Kidney (tissue), 13 donors: ENCODE measurements at regions not wholly inside any gene's neighbourhood (a gene's known extent, or its start where the extent isn't known, plus 50 kb on each side); places are given as distances from the start of the nearest gene placed in this dataset.
A peak's percentile ranks its signal among the peaks of the same experiment; 100 is the strongest.
"Not testable (repeated sequence)": the region's sequence is repeated elsewhere in the genome, so short reads cannot be mapped to it uniquely, and the experiment has no call there.

Experiments
- DNase-seq, 5 donors: peaks; one replicate each; pipeline ENCODE4 v3.0.0-alpha.2; 2013 to 2020
- FAIRE-seq: peaks from 2 replicates; lab custom pipeline; 2012; peaks lifted over from hg19 to GRCh38; lab: Jason Lieb, UNC
- H3K27ac ChIP-seq, 2 donors: one replicate each; pipeline ENCODE4 v1.7.0; 2013; ENCODE audit warnings: low read depth in 2 of 2, low read length in 2 of 2, inconsistent platforms in 1 of 2
- H3K27me3 ChIP-seq: one replicate; pipeline ENCODE4 v1.7.1; 2013; ENCODE audit warnings: low read length, inconsistent platforms; ENCODE audit not compliant: control insufficient read depth, insufficient read depth
- H3K36me3 ChIP-seq, 3 donors: one replicate each; pipeline versions ENCODE4 v1.7.0 to v1.7.1; 2013; ENCODE audit warnings: low read length in 3 of 3, control low read depth in 1 of 3, inconsistent platforms in 1 of 3; ENCODE audit not compliant: insufficient read depth in 3 of 3, control insufficient read depth in 2 of 3
- H3K4me1 ChIP-seq, 3 donors: one replicate each; pipeline versions ENCODE4 v1.7.0 to v1.7.1; 2013; ENCODE audit warnings: low read length in 3 of 3, inconsistent platforms in 1 of 3, low read depth in 1 of 3; ENCODE audit not compliant: control insufficient read depth in 2 of 3, insufficient read depth in 2 of 3
- H3K4me3 ChIP-seq, 3 donors: one replicate each; pipeline versions ENCODE4 v1.7.0 to v1.8.1; 2013; ENCODE audit warnings: low read length in 3 of 3, control low read depth in 1 of 3, inconsistent platforms in 1 of 3
- H3K9ac ChIP-seq, 3 donors: one replicate each; pipeline versions ENCODE4 v1.7.0 to v1.7.1; 2013; ENCODE audit warnings: low read length in 3 of 3, control low read depth in 1 of 3, inconsistent platforms in 1 of 3
- H3K9me3 ChIP-seq, 3 donors: one replicate each; pipeline versions ENCODE4 v1.7.0 to v1.7.1; 2013; ENCODE audit warnings: low read length in 3 of 3, control low read depth in 1 of 3, inconsistent platforms in 1 of 3; ENCODE audit not compliant: control insufficient read depth in 2 of 3, insufficient read depth in 1 of 3
- CTCF ChIP-seq: IDR thresholded peaks from 3 replicates; pipeline ENCODE4 v1.5.1; 2012; ENCODE audit warnings: mild to moderate bottlenecking, moderate library complexity, borderline replicate concordance; ENCODE audit not compliant: insufficient read depth; ENCODE audit errors: extremely low read depth
- intact Hi-C: fragments of 100-400 bp; cut with DNase I; formaldehyde crosslinking; loops from one replicate; pipeline ENCODE4 v1.11.1; 2022
- donor health status: control.
- donor health status: control.
- donor health status: control.
- donor health status: control.
- donor health status: control.
- donor health status: DM: yes; HTN: yes; CAD: no.
- donor health status: Normal renal cell carcinoma (clear cell type).

- no peak overlapping the region for H3K27ac ChIP-seq
- no peaks in the 10 kb centered on the region for H3K4me1 ChIP-seq
- H3K36me3 ChIP-seq, result no peaks in the 10 kb centered on the region
- peaks cover 0 to 7% (median 0%) of the 10 kb centered on the region in 3 donors for H3K9me3 ChIP-seq
- TF ChIP-seq CTCF, result no peak
- intact Hi-C loops, result no loop called here
- no peak for FAIRE-seq
- H3K4me3 ChIP-seq, result no peak overlapping the region
- no peak overlapping the region for H3K9ac ChIP-seq
- DNase-seq, result peak in 1 of 5 donors; percentile 69
- H3K27me3 ChIP-seq, result no peaks in the 10 kb centered on the region
Measured at GRCh38 chr5:63008195-63008594, 429.6 kb downstream of the LRRC70 start.

GRCh38 chr5:62994842-62995241 is 416.2 kb downstream of the LRRC70 start:
- FAIRE-seq, DNase-seq, intact Hi-C loops, H3K36me3 ChIP-seq, H3K27ac ChIP-seq, H3K9me3 ChIP-seq, H3K4me3 ChIP-seq, H3K4me1 ChIP-seq, H3K27me3 ChIP-seq, H3K9ac ChIP-seq: not testable (repeated sequence)

- intact Hi-C loops, result no loop called here
- Histone ChIP-seq H3K36me3 (no peaks in the 10 kb centered on the region), H3K4me1 (no peaks in the 10 kb centered on the region), H3K27ac (no peak overlapping the region), H3K9me3 (peaks cover 0 to 11% (median 2%) of the 10 kb centered on the region in 3 donors), H3K27me3 (no peaks in the 10 kb centered on the region), H3K4me3 (no peak overlapping the region), H3K9ac (no peak overlapping the region)
- no peak for TF ChIP-seq CTCF
- DNase-seq, result no peak
- no peak for FAIRE-seq
Measured at GRCh38 chr5:62985749-62986148, 407.1 kb downstream of the LRRC70 start.

DNA sequence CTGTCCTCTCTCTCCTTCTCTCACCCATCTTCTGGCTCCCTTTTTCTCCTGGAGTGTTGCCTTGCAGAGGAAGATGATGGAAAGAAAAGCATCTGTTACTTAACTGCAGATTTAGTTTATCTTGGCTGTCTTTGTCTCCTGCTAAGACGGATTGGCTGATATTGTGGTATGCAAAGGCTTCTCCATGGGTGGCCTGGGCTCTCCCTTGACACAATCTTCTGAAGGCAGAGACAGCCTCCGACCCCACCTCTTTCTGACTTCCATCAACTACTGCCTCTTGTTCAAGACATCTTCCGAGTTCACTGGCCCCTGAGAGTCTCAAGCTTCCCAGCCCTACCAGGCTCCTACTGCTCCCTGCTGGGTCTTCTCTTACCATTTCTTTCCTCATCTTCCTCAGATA is 403.7 kb downstream of the LRRC70 start:
- DNase-seq (no peak), FAIRE-seq (no peak)
- Histone ChIP-seq H3K9ac (no peak overlapping the region), H3K27me3 (no peaks in the 10 kb centered on the region), H3K9me3 (peaks cover 0 to 11% (median 2%) of the 10 kb centered on the region in 3 donors), H3K36me3 (no peaks in the 10 kb centered on the region), H3K27ac (no peak overlapping the region), H3K4me1 (no peaks in the 10 kb centered on the region), H3K4me3 (no peak overlapping the region)
- no peak for TF ChIP-seq CTCF
- intact Hi-C loops, result no loop called here
